Fibroblast of lung (primary cell): ENCODE measurements at regions not wholly inside any gene's neighbourhood (a gene's known extent, or its start where the extent isn't known, plus 50 kb on each side); places are given as distances from the start of the nearest gene placed in this dataset.

ENCODE experiments used
- DNase-seq, 2 donors: peaks; one replicate each; pipeline versions ENCODE4 v3.0.0 to v3.0.0-alpha.2; 2010; ENCODE audit warnings: low read depth in 2 of 2
- H2AFZ ChIP-seq: 2 replicates; pipeline ENCODE4 v1.5.1; 2012; ENCODE audit warnings: low read length, control low read depth, inconsistent platforms
- H3K27ac ChIP-seq: 2 replicates; pipeline ENCODE4 v1.5.1; 2011; ENCODE audit warnings: low read length, control low read depth; ENCODE audit not compliant: insufficient read depth
- H3K27me3 ChIP-seq: 2 replicates; pipeline ENCODE4 v1.5.1; 2011; ENCODE audit warnings: mild to moderate bottlenecking, low read length; ENCODE audit not compliant: control insufficient read depth, insufficient read depth
- H3K36me3 ChIP-seq: 2 replicates; pipeline ENCODE4 v1.5.1; 2011; ENCODE audit warnings: low read length; ENCODE audit not compliant: control insufficient read depth, insufficient read depth
- H3K4me1 ChIP-seq: 2 replicates; pipeline ENCODE4 v1.5.1; 2011; ENCODE audit warnings: low read length; ENCODE audit not compliant: control insufficient read depth, insufficient read depth; ENCODE audit errors: extremely low read depth
- H3K4me2 ChIP-seq: 2 replicates; pipeline ENCODE4 v1.5.1; 2011; ENCODE audit warnings: low read length, control low read depth; ENCODE audit not compliant: insufficient read depth; ENCODE audit errors: extremely low read depth
- H3K4me3 ChIP-seq, 4 experiments: fragments of 200-600 bp in 1 of 4; sonication (generic) in 1 of 4; replicated peaks in 1 of 4; 2 replicates each; pipeline ENCODE4 v1.5.1; 2011 to 2016; ENCODE audit warnings: low read length in 4 of 4, low read depth in 3 of 4, mild to moderate bottlenecking in 3 of 4, control low read depth in 2 of 4, inconsistent platforms in 1 of 4, mixed read lengths in 1 of 4; ENCODE audit not compliant: insufficient read depth in 1 of 4; ENCODE audit errors: control extremely low read depth in 1 of 4
- H3K79me2 ChIP-seq: 2 replicates; pipeline ENCODE4 v1.5.1; 2012; ENCODE audit warnings: mild to moderate bottlenecking, low read length, inconsistent platforms; ENCODE audit not compliant: control insufficient read depth, insufficient read depth
- H3K9ac ChIP-seq: 2 replicates; pipeline ENCODE4 v1.5.1; 2011; ENCODE audit warnings: mild to moderate bottlenecking, low read length, control low read depth; ENCODE audit not compliant: insufficient read depth
- H3K9me3 ChIP-seq: 2 replicates; pipeline ENCODE4 v1.5.1; 2012; ENCODE audit warnings: low read depth, low read length; ENCODE audit not compliant: control insufficient read depth, insufficient read depth
- H4K20me1 ChIP-seq: 2 replicates; pipeline ENCODE4 v1.5.1; 2011; ENCODE audit warnings: low read length; ENCODE audit not compliant: control insufficient read depth, insufficient read depth; ENCODE audit errors: extremely low read depth
- EZH2 ChIP-seq: IDR thresholded peaks from 2 replicates; pipeline ENCODE4 v1.5.1; 2012; ENCODE audit warnings: low read length, control low read depth, mild to moderate bottlenecking; ENCODE audit errors: missing control alignments
- TF ChIP-seq, protein P1 (sequence below), 2 donors: IDR thresholded peaks in 1 of 2; conservative IDR thresholded peaks in 1 of 2; 1 replicate in 1 of 2; 2 replicates in 1 of 2; pipeline ENCODE4 v1.5.1; 2011 to 2012; ENCODE audit warnings: low read length in 2 of 2, control low read depth in 1 of 2, inconsistent platforms in 1 of 2, low read depth in 1 of 2, mild to moderate bottlenecking in 1 of 2

DNA sequence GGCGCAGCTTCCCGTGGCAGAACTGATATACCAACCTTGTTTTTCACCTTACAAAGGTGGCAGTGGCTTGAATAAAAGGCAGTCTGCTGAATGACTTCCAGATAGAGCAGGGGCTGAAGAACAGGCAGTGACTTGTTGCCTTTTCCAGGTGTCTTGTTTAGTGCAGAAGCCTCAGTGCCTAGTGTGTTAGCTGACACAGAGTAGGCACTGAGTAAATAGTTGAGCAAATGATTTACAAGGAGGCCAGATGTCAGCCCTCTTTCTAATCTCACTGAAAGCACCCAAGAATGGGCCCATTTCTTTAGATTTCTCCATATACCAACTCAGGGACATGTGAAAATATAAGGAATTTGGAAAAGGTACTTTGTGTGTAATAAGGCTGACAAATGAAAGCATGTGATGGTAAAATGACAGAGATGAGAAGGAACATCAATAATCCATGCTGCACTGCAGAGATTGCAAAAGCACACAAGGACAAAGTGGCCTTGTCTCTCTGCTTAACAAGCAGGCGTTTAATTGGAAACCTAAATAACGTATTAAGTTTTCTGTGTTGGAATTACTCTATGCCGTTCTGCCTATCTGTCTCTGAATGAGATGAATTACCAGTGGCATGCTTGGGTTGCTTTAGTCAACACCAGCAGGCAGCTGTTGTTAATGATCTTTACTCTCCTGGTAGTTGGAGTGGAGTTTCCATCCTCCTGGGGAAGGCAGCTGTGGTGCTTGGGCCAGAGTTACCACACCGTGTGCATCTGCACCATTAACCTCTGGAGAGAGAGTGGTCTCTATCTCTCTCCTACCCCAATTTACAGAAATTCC lies 360.1 kb upstream of the C9orf72 start:
- Histone ChIP-seq H3K27me3 (no peaks in the 10 kb centered on the region), H3K4me1 (no peaks in the 10 kb centered on the region), H3K9me3 (no peaks in the 10 kb centered on the region), H3K27ac (no peak overlapping the region), H2AFZ (no peak overlapping the region), H3K36me3 (no peaks in the 10 kb centered on the region), H3K9ac (no peak overlapping the region), H3K79me2 (no peaks in the 10 kb centered on the region), H3K4me2 (no peak overlapping the region), H4K20me1 (no peaks in the 10 kb centered on the region), H3K4me3 (no peak overlapping the region)
- no peak for DNase-seq
- no peak for TF ChIP-seq EZH2
- TF ChIP-seq, protein P1, sequence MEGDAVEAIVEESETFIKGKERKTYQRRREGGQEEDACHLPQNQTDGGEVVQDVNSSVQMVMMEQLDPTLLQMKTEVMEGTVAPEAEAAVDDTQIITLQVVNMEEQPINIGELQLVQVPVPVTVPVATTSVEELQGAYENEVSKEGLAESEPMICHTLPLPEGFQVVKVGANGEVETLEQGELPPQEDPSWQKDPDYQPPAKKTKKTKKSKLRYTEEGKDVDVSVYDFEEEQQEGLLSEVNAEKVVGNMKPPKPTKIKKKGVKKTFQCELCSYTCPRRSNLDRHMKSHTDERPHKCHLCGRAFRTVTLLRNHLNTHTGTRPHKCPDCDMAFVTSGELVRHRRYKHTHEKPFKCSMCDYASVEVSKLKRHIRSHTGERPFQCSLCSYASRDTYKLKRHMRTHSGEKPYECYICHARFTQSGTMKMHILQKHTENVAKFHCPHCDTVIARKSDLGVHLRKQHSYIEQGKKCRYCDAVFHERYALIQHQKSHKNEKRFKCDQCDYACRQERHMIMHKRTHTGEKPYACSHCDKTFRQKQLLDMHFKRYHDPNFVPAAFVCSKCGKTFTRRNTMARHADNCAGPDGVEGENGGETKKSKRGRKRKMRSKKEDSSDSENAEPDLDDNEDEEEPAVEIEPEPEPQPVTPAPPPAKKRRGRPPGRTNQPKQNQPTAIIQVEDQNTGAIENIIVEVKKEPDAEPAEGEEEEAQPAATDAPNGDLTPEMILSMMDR (conservative IDR thresholded peaks at IDR 0.05 in 1 of 2, IDR thresholded peaks at IDR 0.05 in 1 of 2; ENCODE audit: low read depth in 1 of 2, low read length in 2 of 2), result no peak

DNA sequence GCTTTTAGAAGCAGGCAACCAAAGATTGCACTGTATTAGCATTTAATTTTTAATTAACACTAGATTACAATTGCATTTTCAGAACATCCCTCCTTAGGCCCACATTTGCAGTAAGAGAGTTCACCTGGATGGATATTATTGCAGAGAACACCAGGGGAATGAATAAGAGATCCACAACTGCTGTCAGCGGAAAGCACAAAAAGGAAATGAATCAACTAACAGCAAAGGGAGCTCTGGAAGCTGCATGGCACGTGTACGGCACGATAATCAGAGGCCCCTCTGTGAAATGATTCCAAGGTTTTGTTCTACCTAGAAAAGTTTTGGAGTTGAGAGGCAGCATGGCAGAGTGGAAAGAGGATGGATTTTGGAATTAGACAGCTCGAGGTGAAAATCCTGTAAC lies 361.2 kb upstream of the C9orf72 start:
- DNase-seq, result no peak
- H3K36me3 ChIP-seq, result no peaks in the 10 kb centered on the region
- no peaks in the 10 kb centered on the region for H3K27me3 ChIP-seq
- H3K9ac ChIP-seq, result no peak overlapping the region
- H3K4me2 ChIP-seq, result no peak overlapping the region
- no peaks in the 10 kb centered on the region for H3K9me3 ChIP-seq
- no peaks in the 10 kb centered on the region for H3K79me2 ChIP-seq
- TF ChIP-seq, protein P1 (conservative IDR thresholded peaks at IDR 0.05 in 1 of 2, IDR thresholded peaks at IDR 0.05 in 1 of 2; ENCODE audit: low read depth in 1 of 2, low read length in 2 of 2), result no peak
- no peak for TF ChIP-seq EZH2
- H2AFZ ChIP-seq, result no peak overlapping the region
- H4K20me1 ChIP-seq, result no peaks in the 10 kb centered on the region
- no peak overlapping the region for H3K4me3 ChIP-seq
- H3K4me1 ChIP-seq, result no peaks in the 10 kb centered on the region
- H3K27ac ChIP-seq, result no peak overlapping the region

DNA sequence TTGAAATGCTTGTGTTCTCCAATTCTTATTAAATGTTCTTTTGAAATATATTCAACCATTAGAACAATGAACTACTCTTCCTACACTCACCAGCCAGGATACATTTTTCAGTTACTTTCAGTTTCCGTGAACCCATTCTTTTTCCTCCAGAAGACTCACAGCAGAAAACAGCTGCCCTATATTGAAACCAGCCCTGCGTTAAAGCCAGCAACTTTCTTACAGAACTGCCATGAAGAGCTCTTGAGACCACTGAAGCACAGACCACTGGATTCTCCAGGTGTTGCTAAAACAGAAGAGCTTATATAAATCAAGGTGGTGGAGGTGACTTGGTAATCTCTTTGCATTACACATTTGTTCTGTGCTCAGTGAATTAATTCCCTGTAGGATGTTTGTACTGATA lies 365.9 kb upstream of the C9orf72 start:
- Histone ChIP-seq H3K9ac (no peak overlapping the region), H3K9me3 (no peaks in the 10 kb centered on the region), H3K4me2 (no peak overlapping the region), H2AFZ (no peak overlapping the region), H3K27ac (no peak overlapping the region), H3K4me1 (no peaks in the 10 kb centered on the region), H3K4me3 (no peak overlapping the region), H3K36me3 (no peaks in the 10 kb centered on the region), H3K79me2 (no peaks in the 10 kb centered on the region), H4K20me1 (no peaks in the 10 kb centered on the region), H3K27me3 (no peaks in the 10 kb centered on the region)
- DNase-seq, result no peak
- TF ChIP-seq, protein P1 (conservative IDR thresholded peaks at IDR 0.05 in 1 of 2, IDR thresholded peaks at IDR 0.05 in 1 of 2; ENCODE audit: low read depth in 1 of 2, low read length in 2 of 2), result no peak
- TF ChIP-seq EZH2, result no peak
